Epithelial cell of proximal tubule (primary cell): ENCODE measurements at regions not wholly inside any gene's neighbourhood (a gene's known extent, or its start where the extent isn't known, plus 50 kb on each side); places are given as distances from the start of the nearest gene placed in this dataset.
"Not testable (repeated sequence)": the region's sequence is repeated elsewhere in the genome, so short reads cannot be mapped to it uniquely, and the experiment has no call there.

Source experiments
- DNase-seq: peaks from one replicate; pipeline ENCODE4 v3.0.0-alpha.2; 2011; ENCODE audit warnings: low read depth
- H3K4me3 ChIP-seq: 2 replicates; pipeline ENCODE4 v1.5.1; 2011; ENCODE audit warnings: low read depth, mild to moderate bottlenecking, low read length
- TF ChIP-seq, protein P1 (sequence below): conservative IDR thresholded peaks from 2 replicates; pipeline ENCODE4 v1.5.1; 2012; ENCODE audit warnings: low read depth, mild to moderate bottlenecking, low read length

DNA sequence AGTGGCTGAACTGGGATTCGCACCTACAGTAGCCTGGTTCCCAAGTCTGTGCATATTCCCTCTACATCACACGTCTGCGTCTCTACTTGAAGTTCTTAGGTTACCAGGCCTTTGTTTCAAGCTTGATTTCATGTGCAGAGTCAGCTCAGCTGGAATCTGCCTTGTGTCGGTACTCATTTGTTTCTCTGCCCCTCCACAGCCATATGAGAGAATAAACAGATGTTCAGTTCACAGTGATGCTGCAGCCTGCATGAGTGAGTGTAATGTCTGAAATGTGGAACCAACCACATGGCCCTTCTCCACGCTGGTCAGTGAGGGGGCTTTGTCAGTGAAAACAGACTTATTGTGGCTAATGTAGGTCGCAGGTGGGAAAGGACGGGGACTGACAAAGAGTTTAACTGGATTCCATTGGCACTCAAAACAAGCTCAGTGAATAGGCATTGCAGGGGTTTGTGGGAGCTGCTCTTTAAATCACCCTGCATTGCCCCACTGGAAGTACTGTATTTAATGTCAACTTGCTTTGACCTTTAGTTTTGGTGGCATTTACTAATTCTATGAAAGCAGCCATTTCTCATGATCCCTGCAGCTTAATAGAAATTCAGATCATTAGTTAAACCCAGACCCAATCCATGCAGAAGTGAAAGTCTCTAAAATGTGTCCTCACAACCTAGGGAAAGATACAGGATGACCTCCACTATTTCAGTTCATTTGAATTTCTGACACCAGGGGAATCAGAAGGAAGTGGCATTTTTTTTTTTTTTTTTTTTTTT is 136.4 kb upstream of the FAM78B start:
- TF ChIP-seq, protein P1, sequence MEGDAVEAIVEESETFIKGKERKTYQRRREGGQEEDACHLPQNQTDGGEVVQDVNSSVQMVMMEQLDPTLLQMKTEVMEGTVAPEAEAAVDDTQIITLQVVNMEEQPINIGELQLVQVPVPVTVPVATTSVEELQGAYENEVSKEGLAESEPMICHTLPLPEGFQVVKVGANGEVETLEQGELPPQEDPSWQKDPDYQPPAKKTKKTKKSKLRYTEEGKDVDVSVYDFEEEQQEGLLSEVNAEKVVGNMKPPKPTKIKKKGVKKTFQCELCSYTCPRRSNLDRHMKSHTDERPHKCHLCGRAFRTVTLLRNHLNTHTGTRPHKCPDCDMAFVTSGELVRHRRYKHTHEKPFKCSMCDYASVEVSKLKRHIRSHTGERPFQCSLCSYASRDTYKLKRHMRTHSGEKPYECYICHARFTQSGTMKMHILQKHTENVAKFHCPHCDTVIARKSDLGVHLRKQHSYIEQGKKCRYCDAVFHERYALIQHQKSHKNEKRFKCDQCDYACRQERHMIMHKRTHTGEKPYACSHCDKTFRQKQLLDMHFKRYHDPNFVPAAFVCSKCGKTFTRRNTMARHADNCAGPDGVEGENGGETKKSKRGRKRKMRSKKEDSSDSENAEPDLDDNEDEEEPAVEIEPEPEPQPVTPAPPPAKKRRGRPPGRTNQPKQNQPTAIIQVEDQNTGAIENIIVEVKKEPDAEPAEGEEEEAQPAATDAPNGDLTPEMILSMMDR: no peak
- no peak for DNase-seq
- no peak overlapping the region for H3K4me3 ChIP-seq

DNA sequence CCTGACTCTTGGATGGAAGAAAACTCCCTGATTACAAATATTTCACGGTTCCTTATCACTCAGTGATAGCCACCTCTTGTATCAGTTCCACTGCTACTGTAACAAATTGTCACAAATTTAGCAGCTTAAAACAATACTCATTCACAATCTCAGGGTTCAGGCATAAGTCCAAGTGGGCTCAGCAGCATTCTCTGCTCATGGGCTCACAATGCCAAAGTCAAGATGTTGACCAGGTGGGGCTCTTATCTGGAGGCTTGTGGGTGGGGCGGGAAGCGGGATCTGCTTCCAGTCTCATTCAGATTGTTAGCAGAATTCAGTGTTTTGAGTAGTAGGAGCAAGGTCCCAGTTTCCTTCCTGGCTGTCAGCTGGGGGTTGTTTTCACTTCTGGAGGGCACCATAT is 137.3 kb upstream of the FAM78B start:
- no peak overlapping the region for H3K4me3 ChIP-seq
- TF ChIP-seq, protein P1: no peak
- no peak for DNase-seq

GRCh38 chr1:166305371-166305770 is 138.6 kb upstream of the FAM78B start:
- H3K4me3 ChIP-seq: no peak overlapping the region
- DNase-seq: no peak
- TF ChIP-seq, protein P1: no peak

DNA sequence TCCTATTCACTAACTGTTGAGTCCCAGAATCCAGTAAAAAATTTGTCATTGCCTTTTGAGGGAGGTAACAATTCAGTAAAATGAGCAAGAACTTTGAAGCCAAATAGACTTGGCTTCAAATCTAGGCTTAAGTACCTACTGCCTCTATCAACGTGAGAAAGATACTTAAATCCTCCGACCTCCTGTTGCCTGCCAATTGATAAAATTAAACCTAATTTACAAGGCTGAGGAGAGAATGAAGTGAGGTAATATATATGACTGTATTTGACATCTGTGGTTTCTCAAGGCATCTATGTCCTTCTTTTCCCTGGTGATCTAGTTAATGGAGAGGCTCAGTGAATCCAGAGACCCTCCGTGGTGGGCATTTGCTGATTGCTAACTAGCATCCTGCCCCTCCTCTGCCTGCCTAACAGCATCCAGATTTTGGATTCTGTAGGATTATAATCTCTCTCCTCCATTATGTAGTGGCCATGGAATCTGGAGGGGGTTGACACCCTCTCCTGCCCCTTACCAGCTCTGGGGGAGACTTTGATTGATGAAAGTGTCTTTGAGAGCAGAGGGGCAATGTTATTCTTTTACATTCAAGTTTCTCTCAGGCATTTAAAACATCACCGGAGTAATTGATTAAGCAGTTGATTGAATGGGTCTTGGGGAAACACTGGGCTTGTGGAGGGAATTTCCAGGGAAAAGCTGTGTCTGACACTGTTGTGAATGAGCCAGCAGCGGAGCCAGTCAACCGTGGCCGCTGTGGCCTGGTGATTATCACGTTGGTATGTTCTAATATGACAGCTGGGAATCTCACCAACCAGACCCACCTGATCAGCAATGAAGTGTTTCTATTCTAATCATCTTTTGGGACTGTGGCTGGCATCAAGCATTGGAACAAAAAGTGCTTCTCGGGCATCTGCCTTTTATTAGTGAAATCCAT is 140.7 kb upstream of the FAM78B start:
- H3K4me3 ChIP-seq: no peak overlapping the region
- DNase-seq: peak; percentile 52
- TF ChIP-seq, protein P1: no peak

- DNase-seq, H3K4me3 ChIP-seq: not testable (repeated sequence)
These were observed 149.5 kb upstream of the FAM78B start for GRCh38 chr1:166316306-166316705.

- TF ChIP-seq, protein P1: no peak
- DNase-seq: no peak
- no peak overlapping the region for H3K4me3 ChIP-seq
These were observed 155.7 kb upstream of the FAM78B start for GRCh38 chr1:166322470-166322869.

- TF ChIP-seq, protein P1: no peak
- H3K4me3 ChIP-seq: no peak overlapping the region
- DNase-seq: no peak
These were observed 161.1 kb upstream of the FAM78B start for GRCh38 chr1:166327886-166328285.
